ENCODE measurements at regions not wholly inside any gene's neighbourhood (a gene's known extent, or its start where the extent isn't known, plus 50 kb on each side); places are given as distances from the start of the nearest gene placed in this dataset.
"Not testable (repeated sequence)": the region's sequence is repeated elsewhere in the genome, so short reads cannot be mapped to it uniquely, and the experiment has no call there.

DNA sequence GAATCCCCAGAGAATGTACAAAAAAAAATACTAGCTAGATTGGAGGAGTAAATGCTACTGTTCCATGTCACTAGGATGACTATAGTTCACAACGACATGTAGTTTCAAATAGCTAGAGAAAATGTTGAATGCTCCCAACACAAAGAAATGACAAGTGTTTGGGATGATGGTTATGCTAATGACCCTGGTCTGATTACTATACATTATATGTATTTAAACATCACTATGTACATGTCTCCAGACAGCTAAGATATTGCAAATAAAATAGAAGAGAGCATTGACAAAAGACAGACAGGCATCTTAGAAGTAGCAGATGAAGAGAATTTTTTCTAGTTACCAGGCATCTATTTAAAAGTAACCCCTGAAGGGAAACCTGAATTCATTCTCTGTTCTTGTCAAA lies 281.6 kb upstream of the SLC16A7 start:
- H3K9ac ChIP-seq (ENCODE audit: low read depth, low read length) = no peak overlapping the region
- H3K4me1 ChIP-seq (ENCODE audit: insufficient read depth, low read length) = no peaks in the 10 kb centered on the region
- no peaks in the 10 kb centered on the region for H3K36me3 ChIP-seq (ENCODE audit: insufficient read depth, low read length)
- H3K9me3 ChIP-seq (ENCODE audit: control insufficient read depth, insufficient read depth, low read length) = peaks cover 9% of the 10 kb centered on the region

DNA sequence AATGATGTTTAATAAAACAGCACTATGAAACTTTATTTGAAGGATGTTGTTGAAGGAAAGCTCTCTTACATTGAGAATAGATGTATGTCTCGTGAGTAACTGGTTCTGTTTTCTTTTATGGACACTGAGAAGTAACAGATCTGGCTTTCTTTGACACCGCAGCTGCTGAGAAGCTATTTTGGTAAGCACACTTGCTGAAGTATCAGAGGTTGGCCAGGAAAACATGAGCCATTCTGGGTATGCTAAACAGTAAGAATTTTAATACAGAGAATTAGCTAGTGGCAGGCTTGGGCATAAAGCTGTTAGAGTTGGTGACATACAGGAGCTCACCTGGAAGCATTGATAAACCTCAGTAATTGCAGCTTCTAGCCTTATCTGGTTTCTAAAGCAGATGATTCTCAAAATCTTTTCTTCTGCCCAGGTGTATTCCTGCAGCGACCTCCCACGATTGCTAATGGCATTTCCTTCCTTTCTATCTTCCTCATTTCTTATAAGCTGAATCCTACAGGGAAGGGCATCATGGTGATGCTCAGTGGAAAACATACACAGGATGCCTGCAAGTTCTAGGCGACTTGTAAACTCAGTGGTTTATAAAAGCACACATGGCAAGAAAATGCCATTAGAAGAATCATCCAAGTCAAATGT lies 291.6 kb upstream of the SLC16A7 start:
- H3K36me3 ChIP-seq (ENCODE audit: insufficient read depth, low read length) = no peaks in the 10 kb centered on the region; the same call in 1 of the 2 replicates
- no peak overlapping the region for H3K9ac ChIP-seq (ENCODE audit: low read depth, low read length)
- H3K4me1 ChIP-seq (ENCODE audit: insufficient read depth, low read length) = no peaks in the 10 kb centered on the region
- H3K9me3 ChIP-seq (ENCODE audit: control insufficient read depth, insufficient read depth, low read length) = no peaks in the 10 kb centered on the region; the same call in 1 of the 2 replicates

DNA sequence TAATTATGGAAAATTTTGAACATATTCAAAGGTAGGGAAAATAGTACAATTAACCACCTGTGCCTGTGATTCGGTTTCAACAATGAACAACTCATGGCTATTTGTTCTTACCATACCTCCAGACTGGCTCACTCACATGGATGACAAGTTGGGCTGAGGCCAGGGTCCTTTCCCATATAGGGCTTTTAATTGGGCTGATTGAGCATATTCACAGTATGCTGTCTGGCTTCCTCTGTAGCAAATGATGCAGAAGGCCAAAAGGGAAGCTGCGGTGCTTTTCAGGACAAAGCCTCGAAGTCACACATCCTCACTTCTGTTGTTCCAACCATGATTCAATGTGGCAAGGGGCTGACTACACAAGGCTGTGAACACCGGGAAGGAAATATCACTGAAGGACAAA lies 297.5 kb upstream of the SLC16A7 start:
- no peaks in the 10 kb centered on the region for H3K4me1 ChIP-seq (ENCODE audit: insufficient read depth, low read length)
- no peaks in the 10 kb centered on the region for H3K36me3 ChIP-seq (ENCODE audit: insufficient read depth, low read length)

DNA sequence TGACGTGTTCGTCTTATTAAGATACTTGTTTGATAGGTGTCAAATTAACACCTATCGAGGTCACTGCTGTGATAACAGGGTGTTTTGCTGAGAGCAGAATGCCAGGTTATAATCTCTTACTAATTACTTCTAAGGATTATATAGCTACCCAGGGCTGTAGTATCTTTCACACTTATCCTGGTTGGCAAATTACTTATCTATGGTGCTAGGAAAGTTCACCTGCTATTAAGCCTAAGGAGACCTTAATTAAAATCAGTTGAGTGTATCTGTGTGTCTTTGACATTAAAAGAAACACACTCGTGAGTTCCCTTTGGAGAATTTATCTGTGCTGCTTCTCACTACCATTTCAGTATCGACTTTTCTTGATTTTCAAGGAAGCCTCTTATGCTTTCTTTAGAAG lies 301.6 kb upstream of the SLC16A7 start:
- Histone ChIP-seq H3K36me3 (ENCODE audit: insufficient read depth, low read length) (no peaks in the 10 kb centered on the region), H3K9me3 (ENCODE audit: control insufficient read depth, insufficient read depth, low read length) (no peaks in the 10 kb centered on the region), H3K4me1 (ENCODE audit: insufficient read depth, low read length) (no peaks in the 10 kb centered on the region), H3K9ac (ENCODE audit: low read depth, low read length) (no peak overlapping the region)

More for the DNA sequence above, 297.5 kb upstream of the SLC16A7 start:
- Histone ChIP-seq H3K9ac (ENCODE audit: low read depth, low read length) (no peak overlapping the region), H3K9me3 (ENCODE audit: control insufficient read depth, insufficient read depth, low read length) (no peaks in the 10 kb centered on the region)

DNA sequence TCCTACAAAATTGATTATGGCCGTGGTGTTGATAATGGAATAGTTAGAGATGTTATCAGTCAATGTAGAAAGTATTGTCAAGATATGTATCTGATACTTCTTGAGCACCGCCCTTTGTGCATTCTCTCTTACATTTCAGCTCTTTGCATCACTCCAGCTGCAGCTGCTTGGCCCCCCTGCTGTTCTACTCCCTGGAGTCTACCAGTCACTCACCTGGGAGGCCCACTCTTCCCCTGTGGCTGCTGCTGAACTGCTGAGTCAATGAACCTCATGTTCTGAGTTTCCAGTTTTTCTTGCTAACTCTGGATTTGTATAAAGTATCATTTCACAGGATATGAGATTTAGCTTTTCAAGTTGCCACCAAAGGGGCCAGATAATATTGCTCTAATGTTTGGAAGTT lies 312.8 kb upstream of the SLC16A7 start:
- H3K9me3 ChIP-seq (ENCODE audit: control insufficient read depth, insufficient read depth, low read length) = no peaks in the 10 kb centered on the region
- no peaks in the 10 kb centered on the region for H3K4me1 ChIP-seq (ENCODE audit: insufficient read depth, low read length)
- H3K36me3 ChIP-seq (ENCODE audit: insufficient read depth, low read length) = no peaks in the 10 kb centered on the region
- H3K9ac ChIP-seq (ENCODE audit: low read depth, low read length) = no peak overlapping the region

DNA sequence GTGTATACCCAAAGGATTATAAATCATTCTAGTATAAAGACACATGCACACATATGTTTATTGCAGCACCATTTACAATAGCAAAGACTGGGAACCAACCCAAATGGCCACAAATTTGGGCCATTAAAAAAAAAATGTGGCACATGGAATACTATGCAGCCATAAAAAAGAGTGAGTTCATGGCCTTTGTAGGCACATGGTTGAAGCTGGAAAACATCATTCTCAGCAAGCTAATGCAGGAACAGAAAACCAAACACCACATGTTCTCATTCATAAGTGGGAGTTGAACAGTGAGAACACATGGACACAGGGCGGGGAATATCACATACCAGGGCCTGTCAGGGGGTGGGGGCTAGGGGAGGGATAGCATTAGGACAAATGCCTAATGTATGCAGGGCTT lies 322.3 kb upstream of the SLC16A7 start:
- H3K4me1 ChIP-seq (ENCODE audit: insufficient read depth, low read length); H3K36me3 ChIP-seq (ENCODE audit: insufficient read depth, low read length); H3K9ac ChIP-seq (ENCODE audit: low read depth, low read length): not testable (repeated sequence)

DNA sequence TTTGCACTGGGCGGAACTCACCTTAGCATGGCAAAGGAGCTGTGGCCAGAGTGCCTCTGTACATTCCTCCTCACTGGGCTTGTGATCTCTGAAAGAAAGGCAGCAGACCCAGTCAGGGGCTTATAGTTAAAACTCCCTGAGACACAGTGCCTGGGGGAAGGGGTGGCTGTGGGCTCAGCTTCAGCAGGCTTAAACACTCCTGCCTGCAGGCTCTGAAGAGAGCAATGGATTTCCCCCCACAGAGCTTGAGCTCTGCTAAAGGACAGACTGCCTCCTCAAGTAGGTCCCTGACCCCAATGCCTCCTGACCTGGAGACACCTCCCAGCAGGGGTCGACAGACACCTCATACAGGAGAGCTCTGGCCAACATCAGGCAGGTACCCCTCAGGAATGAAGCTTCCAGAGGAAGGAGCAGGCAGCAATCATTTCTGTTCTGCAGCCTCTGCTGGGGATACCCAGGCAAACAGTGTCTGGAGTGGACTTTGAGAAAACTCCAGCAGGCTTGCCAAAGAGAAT lies 327.5 kb upstream of the SLC16A7 start:
- H3K9ac ChIP-seq (ENCODE audit: low read depth, low read length) = no peak overlapping the region
- no peaks in the 10 kb centered on the region for H3K4me1 ChIP-seq (ENCODE audit: insufficient read depth, low read length)
- no peaks in the 10 kb centered on the region for H3K36me3 ChIP-seq (ENCODE audit: insufficient read depth, low read length)
- H3K9me3 ChIP-seq (ENCODE audit: control insufficient read depth, insufficient read depth, low read length) = no peaks in the 10 kb centered on the region

More for the DNA sequence above, 322.3 kb upstream of the SLC16A7 start:
- H3K9me3 ChIP-seq (ENCODE audit: control insufficient read depth, insufficient read depth, low read length) = not testable (repeated sequence)

DNA sequence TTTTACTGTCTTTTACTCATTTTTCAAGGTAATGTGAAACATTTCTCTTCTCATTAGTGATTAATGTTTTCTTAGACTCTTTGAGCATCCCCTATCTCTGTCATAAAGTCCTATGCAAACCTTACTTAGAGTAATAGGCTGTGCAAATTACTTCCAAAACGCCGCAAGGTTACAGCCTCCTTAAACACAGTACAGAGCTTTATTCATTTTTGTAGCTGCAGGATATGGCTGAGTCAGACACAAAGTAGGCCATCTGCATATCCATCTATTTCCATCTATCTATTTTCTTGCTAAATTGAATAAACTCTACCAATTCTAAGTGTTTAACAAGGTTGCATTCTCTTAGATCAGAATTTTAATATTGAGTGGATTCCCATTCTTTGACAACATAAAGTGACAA lies 335.6 kb upstream of the SLC16A7 start:
- peaks cover 9% of the 10 kb centered on the region for H3K9me3 ChIP-seq (ENCODE audit: control insufficient read depth, insufficient read depth, low read length)
- H3K4me1 ChIP-seq (ENCODE audit: insufficient read depth, low read length) = no peaks in the 10 kb centered on the region
- no peaks in the 10 kb centered on the region for H3K36me3 ChIP-seq (ENCODE audit: insufficient read depth, low read length)
- H3K9ac ChIP-seq (ENCODE audit: low read depth, low read length) = no peak overlapping the region

DNA sequence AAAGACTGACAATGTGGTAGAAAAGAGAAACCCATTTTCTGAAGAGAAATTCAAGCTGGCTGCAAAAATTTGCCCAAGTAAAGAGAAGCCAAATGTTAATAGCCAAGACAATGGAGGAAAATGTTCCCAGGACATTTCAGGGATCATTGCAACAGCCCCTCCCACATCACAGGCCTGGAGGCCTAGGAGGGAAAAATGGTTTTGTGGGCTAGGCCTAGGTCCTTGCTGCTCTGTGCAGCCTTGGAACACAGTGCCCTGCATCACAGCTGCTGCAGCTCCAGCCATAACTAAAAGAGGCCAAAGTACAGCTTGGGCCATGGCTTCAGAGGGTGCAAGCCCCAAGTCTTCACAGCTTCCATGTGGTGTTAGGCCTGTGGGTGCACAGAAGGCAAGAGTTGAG lies 332.4 kb upstream of the LRIG3 start:
- H3K4me1 ChIP-seq (ENCODE audit: insufficient read depth, low read length) = no peaks in the 10 kb centered on the region
- H3K9ac ChIP-seq (ENCODE audit: low read depth, low read length) = no peak overlapping the region
- no peaks in the 10 kb centered on the region for H3K36me3 ChIP-seq (ENCODE audit: insufficient read depth, low read length)
- H3K9me3 ChIP-seq (ENCODE audit: control insufficient read depth, insufficient read depth, low read length) = peaks cover 21% of the 10 kb centered on the region

DNA sequence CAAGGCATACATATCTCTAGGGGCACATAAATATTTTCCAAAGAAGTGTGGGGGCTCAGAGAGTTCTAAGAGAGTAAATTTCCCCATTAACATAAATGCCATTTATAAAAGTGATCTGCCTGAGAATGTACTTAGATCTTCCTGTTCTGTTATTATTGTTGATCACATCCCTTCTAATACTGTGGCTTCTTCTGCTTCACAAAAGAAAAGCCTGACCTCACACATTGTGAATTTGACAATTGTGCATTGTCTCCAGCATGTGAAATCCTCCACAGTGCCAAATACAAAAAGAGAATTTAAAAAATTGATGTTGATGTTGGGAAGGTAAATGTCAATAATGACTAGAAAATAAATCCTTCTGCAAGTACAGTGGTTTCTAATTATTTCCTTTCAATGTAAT lies 330.5 kb upstream of the LRIG3 start:
- H3K4me1 ChIP-seq (ENCODE audit: insufficient read depth, low read length) = no peaks in the 10 kb centered on the region
- no peaks in the 10 kb centered on the region for H3K36me3 ChIP-seq (ENCODE audit: insufficient read depth, low read length)
- H3K9me3 ChIP-seq (ENCODE audit: control insufficient read depth, insufficient read depth, low read length) = peaks cover 16% of the 10 kb centered on the region
- H3K9ac ChIP-seq (ENCODE audit: low read depth, low read length) = no peak overlapping the region

DNA sequence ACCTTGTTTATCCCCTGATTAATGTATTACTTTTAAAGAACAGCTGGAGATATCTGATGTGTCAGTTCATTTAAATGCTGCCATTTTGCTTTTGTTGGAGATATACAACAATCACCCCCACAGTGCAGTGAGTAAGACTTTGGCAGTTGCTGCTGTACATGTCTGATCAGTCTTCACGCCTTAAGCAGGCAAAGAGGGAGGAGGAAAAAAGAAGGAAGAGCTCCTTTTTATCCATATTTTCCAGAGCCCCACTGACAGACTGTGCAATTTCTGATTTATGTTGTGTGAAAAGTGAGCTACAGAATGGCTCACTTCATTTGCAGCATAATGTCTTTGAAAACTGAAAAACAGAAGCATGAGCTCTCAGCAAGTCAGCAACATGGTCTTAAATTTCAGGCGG lies 319.7 kb upstream of the LRIG3 start:
- Histone ChIP-seq H3K36me3 (ENCODE audit: insufficient read depth, low read length) (no peaks in the 10 kb centered on the region), H3K9ac (ENCODE audit: low read depth, low read length) (no peak overlapping the region), H3K4me1 (ENCODE audit: insufficient read depth, low read length) (no peaks in the 10 kb centered on the region), H3K9me3 (ENCODE audit: control insufficient read depth, insufficient read depth, low read length) (0 out of 2 replicates have a peak, but pooled peaks cover 2% of the 10 kb centered on the region)

DNA sequence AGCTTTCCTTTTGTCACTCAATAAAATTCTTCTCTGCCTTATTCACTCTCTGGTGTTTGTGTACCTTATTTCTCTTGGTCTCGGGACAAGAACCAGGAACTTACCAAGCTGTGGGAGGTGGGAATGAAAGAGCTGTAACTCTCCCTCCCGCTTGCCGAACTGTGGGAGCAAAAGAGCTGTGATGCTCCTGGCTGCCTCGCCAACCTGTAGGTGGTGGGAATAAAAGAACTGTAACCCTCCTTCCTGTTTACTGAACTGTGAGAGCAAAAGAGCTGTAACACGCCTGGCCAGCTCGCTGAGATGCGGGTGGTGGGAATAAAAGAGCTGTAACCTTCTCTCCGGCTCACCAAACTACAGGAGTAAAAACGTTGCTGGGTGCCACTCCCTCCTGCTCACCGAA lies 314.1 kb upstream of the LRIG3 start:
- no peak overlapping the region for H3K9ac ChIP-seq (ENCODE audit: low read depth, low read length)
- H3K4me1 ChIP-seq (ENCODE audit: insufficient read depth, low read length) = no peaks in the 10 kb centered on the region
- H3K9me3 ChIP-seq (ENCODE audit: control insufficient read depth, insufficient read depth, low read length) = 0 out of 2 replicates have a peak, but pooled peaks cover 2% of the 10 kb centered on the region
- H3K36me3 ChIP-seq (ENCODE audit: insufficient read depth, low read length) = no peaks in the 10 kb centered on the region; the same call in 1 of the 2 replicates

DNA sequence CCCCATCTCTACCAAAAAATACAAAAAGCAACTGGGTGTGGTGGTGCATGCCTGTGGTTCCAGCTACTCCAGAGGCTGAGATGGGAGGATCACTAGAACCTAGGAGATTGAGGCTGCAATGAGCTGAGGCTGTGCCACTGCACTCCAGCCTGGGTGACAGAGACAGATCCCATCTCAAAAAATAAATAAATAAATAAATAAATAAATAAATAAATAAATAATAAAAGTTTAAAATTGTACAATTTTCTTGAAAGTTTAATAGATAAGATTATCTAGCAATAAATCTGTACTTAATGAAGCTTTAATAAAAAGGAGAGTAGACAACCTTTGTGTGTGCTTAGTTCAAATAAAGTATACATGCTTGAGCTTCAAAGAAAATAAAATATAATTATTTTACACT lies 310.0 kb upstream of the LRIG3 start:
- no peaks in the 10 kb centered on the region for H3K4me1 ChIP-seq (ENCODE audit: insufficient read depth, low read length)
- H3K9me3 ChIP-seq (ENCODE audit: control insufficient read depth, insufficient read depth, low read length) = 0 out of 2 replicates have a peak, but pooled peaks cover 2% of the 10 kb centered on the region
- no peak overlapping the region for H3K9ac ChIP-seq (ENCODE audit: low read depth, low read length)
- no peaks in the 10 kb centered on the region; the same call in 1 of the 2 replicates for H3K36me3 ChIP-seq (ENCODE audit: insufficient read depth, low read length)

DNA sequence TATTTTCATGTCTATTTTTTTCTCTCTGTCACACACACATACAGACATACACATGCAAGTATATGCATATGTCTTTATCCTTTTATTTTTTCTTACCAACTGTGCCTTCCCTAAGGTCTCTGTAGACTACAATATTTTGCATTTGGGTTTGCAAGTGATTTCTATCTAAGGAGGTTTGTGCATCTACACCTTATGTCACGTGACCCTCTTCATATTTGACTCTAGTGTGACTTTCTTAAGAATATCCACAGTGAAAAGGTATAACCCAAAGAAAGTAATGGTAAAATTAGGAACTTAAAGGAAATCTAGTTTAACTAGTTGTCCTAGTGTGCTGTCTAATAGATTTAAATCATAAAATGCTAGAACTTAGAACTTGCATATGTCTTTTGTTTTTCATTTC lies 298.8 kb upstream of the LRIG3 start:
- Histone ChIP-seq H3K9ac (ENCODE audit: low read depth, low read length) (no peak overlapping the region), H3K9me3 (ENCODE audit: control insufficient read depth, insufficient read depth, low read length) (no peaks in the 10 kb centered on the region), H3K4me1 (ENCODE audit: insufficient read depth, low read length) (peaks cover 4% of the 10 kb centered on the region; the same call in 1 of the 2 replicates), H3K36me3 (ENCODE audit: insufficient read depth, low read length) (no peaks in the 10 kb centered on the region)

DNA sequence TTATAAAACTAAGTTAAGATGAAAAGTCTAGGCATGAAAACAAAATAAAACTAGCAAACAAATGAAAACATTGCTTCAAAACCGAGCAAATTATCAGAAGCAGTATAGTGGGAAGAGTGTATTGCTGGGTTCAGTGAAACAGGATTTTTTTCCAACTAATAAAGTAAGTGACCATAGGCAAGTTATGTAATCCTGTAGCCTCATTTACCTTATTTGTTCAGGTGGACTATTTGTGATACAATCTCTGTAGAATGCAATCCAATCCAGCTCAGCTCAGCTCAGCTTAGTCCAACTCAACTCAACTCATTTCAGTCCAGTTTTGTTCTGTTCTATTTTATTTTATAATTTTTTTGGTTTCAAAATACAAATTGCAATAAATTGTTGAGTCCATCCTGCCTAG lies 276.7 kb upstream of the LRIG3 start:
- Histone ChIP-seq H3K9ac (ENCODE audit: low read depth, low read length) (no peak overlapping the region), H3K4me1 (ENCODE audit: insufficient read depth, low read length) (no peaks in the 10 kb centered on the region; the same call in 1 of the 2 replicates), H3K9me3 (ENCODE audit: control insufficient read depth, insufficient read depth, low read length) (no peaks in the 10 kb centered on the region), H3K36me3 (ENCODE audit: insufficient read depth, low read length) (no peaks in the 10 kb centered on the region)

Measured in ES-I3 (cell line).